Cerebellar cortex (tissue), 1 donor: ENCODE measurements at regions not wholly inside any gene's neighbourhood (a gene's known extent, or its start where the extent isn't known, plus 50 kb on each side); places are given as distances from the start of the nearest gene placed in this dataset.
"Not testable (repeated sequence)": the region's sequence is repeated elsewhere in the genome, so short reads cannot be mapped to it uniquely, and the experiment has no call there.

Experiments
- DNase-seq: peaks from one replicate; pipeline ENCODE4 v3.0.0-alpha.2; 2015; ENCODE audit warnings: low spot score

- no peak for DNase-seq
These were observed 116.7 kb upstream of the KLF4 start for GRCh38 chr9:107606149-107606790.

GRCh38 chr9:107605041-107605440, 115.5 kb upstream of the KLF4 start:
- no peak for DNase-seq

- no peak for DNase-seq
These were observed 113.7 kb upstream of the KLF4 start for GRCh38 chr9:107603281-107603680.

GRCh38 chr9:107600060-107600573, 110.5 kb upstream of the KLF4 start:
- no peak for DNase-seq

- DNase-seq: no peak
These were observed 108.2 kb upstream of the KLF4 start for GRCh38 chr9:107597743-107598217.

GRCh38 chr9:107594908-107595530, 105.5 kb upstream of the KLF4 start:
- DNase-seq: no peak

- DNase-seq: no peak
These were observed 103.8 kb upstream of the KLF4 start for GRCh38 chr9:107593224-107593870.

GRCh38 chr9:107592424-107592823, 102.9 kb upstream of the KLF4 start:
- no peak for DNase-seq

- no peak for DNase-seq
These were observed 102.2 kb upstream of the KLF4 start for GRCh38 chr9:107591781-107592180.

GRCh38 chr9:107588393-107588792, 98.8 kb upstream of the KLF4 start:
- no peak for DNase-seq

GRCh38 chr9:107587191-107587963, 97.8 kb upstream of the KLF4 start:
- no peak for DNase-seq

GRCh38 chr9:107586493-107586892, 96.9 kb upstream of the KLF4 start:
- peak; percentile 18 for DNase-seq

GRCh38 chr9:107585465-107585864, 95.9 kb upstream of the KLF4 start:
- DNase-seq: no peak

GRCh38 chr9:107584944-107585343, 95.4 kb upstream of the KLF4 start:
- DNase-seq: no peak

GRCh38 chr9:107584186-107584585, 94.6 kb upstream of the KLF4 start:
- no peak for DNase-seq

GRCh38 chr9:107577140-107577776, 87.7 kb upstream of the KLF4 start:
- DNase-seq: no peak

- DNase-seq: no peak
These were observed 81.6 kb upstream of the KLF4 start for GRCh38 chr9:107571148-107571547.

GRCh38 chr9:107569174-107569573, 79.6 kb upstream of the KLF4 start:
- no peak for DNase-seq

GRCh38 chr9:107568406-107568805, 78.8 kb upstream of the KLF4 start:
- not testable (repeated sequence) for DNase-seq

GRCh38 chr9:107567462-107567861, 77.9 kb upstream of the KLF4 start:
- DNase-seq: no peak

GRCh38 chr9:107566611-107567061, 77.1 kb upstream of the KLF4 start:
- no peak for DNase-seq

- DNase-seq: no peak
These were observed 73.2 kb upstream of the KLF4 start for GRCh38 chr9:107562798-107563197.
